ENCODE measurements at regions not wholly inside any gene's neighbourhood (a gene's known extent, or its start where the extent isn't known, plus 50 kb on each side); places are given as distances from the start of the nearest gene placed in this dataset.

GRCh38 chr5:84573017-84573712 lies 188.5 kb upstream of the EDIL3 start:
- POLR2A ChIA-PET = no interaction called here
- DNase-seq (ENCODE audit: extremely low spot score) = no peak
- CTCF ChIA-PET = interaction anchor here (1.4 to 1.6 kb wide), 2 partner anchors 12 to 17 kb away, joined by 4 to 5 read pairs; no protein-coding TSS in a partner anchor
- TF ChIP-seq CTCF (IDR thresholded peaks at IDR 0.05; ENCODE audit: control extremely low read depth, extremely low read depth, low read depth, missing control alignments) = no peak

GRCh38 chr5:84569307-84569706 lies 184.6 kb upstream of the EDIL3 start:
- ChIA-PET POLR2A (no interaction called here), CTCF (no interaction called here)
- DNase-seq (ENCODE audit: extremely low spot score) = no peak
- TF ChIP-seq CTCF (IDR thresholded peaks at IDR 0.05; ENCODE audit: control extremely low read depth, extremely low read depth, low read depth, missing control alignments) = no peak

- ChIA-PET POLR2A (no interaction called here), CTCF (no interaction called here)
- TF ChIP-seq CTCF (IDR thresholded peaks at IDR 0.05; ENCODE audit: control extremely low read depth, extremely low read depth, low read depth, missing control alignments) = no peak
- DNase-seq (ENCODE audit: extremely low spot score) = no peak
Measured at GRCh38 chr5:84568171-84568570, 183.5 kb upstream of the EDIL3 start.

GRCh38 chr5:84565866-84566265 lies 181.2 kb upstream of the EDIL3 start:
- DNase-seq (ENCODE audit: extremely low spot score) = no peak
- TF ChIP-seq CTCF (IDR thresholded peaks at IDR 0.05; ENCODE audit: control extremely low read depth, extremely low read depth, low read depth, missing control alignments) = no peak
- POLR2A ChIA-PET = no interaction called here
- CTCF ChIA-PET = no interaction called here

- DNase-seq (ENCODE audit: extremely low spot score) = no peak
- POLR2A ChIA-PET = no interaction called here
- no peak for TF ChIP-seq CTCF (IDR thresholded peaks at IDR 0.05; ENCODE audit: control extremely low read depth, extremely low read depth, low read depth, missing control alignments)
- CTCF ChIA-PET = interaction anchor here (1.4 kb wide), 1 partner anchor 21 kb away, joined by 3 read pairs; no protein-coding TSS in a partner anchor
Measured at GRCh38 chr5:84564321-84565075, 179.8 kb upstream of the EDIL3 start.

GRCh38 chr5:84550222-84550621 lies 165.5 kb upstream of the EDIL3 start:
- POLR2A ChIA-PET = no interaction called here
- no peak for DNase-seq (ENCODE audit: extremely low spot score)
- TF ChIP-seq CTCF (IDR thresholded peaks at IDR 0.05; ENCODE audit: control extremely low read depth, extremely low read depth, low read depth, missing control alignments) = no peak
- CTCF ChIA-PET = no interaction called here
